ENCODE measurements at regions not wholly inside any gene's neighbourhood (a gene's known extent, or its start where the extent isn't known, plus 50 kb on each side); places are given as distances from the start of the nearest gene placed in this dataset.
"Not testable (repeated sequence)": the region's sequence is repeated elsewhere in the genome, so short reads cannot be mapped to it uniquely, and the experiment has no call there.

DNA sequence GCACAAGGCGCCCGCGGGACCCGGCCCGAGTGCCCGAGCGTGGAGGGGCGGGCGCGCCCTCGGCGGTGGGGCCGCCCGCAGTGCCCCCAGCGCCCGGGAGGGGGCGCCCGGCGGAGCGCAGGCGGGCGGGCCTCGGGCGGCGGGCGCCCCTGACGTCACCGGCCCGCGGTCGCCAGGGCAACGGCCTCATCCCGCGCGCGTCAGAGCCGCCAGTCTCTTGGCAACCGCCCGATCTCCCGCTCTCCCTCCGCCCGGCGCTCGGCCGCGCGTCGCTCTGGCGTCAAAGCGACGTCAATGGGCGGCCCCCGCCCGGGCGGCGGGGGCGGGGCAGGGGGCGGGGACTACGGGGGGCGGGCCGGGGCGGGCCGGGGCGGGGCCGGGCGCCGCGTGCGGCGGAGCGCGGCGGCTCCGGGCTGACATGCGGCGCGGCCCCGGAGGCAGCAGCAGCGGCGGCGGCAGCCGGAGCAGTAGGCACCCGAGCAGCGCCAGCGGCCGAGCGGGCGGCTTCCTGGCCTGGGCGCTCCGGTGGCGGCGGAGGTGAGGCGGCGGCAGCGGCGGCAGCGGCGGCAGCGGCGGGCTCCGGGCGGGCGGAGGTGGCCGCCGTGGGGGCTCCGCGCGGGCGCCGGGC lies 4410.6 kb upstream of the TPTE start:
- H3K36me3 ChIP-seq; DNase-seq; H3K27me3 ChIP-seq; H3K9me3 ChIP-seq; H3K27ac ChIP-seq; H3K4me1 ChIP-seq; intact Hi-C loops (cut with DNase I): not testable (repeated sequence)
- WGBS, 2 donors: no CpG with 5 or more reads among the region's 110 CpGs
- peak overlapping the region in 2 of 4 donors; percentile 34 to 47 for H3K4me3 ChIP-seq

DNA sequence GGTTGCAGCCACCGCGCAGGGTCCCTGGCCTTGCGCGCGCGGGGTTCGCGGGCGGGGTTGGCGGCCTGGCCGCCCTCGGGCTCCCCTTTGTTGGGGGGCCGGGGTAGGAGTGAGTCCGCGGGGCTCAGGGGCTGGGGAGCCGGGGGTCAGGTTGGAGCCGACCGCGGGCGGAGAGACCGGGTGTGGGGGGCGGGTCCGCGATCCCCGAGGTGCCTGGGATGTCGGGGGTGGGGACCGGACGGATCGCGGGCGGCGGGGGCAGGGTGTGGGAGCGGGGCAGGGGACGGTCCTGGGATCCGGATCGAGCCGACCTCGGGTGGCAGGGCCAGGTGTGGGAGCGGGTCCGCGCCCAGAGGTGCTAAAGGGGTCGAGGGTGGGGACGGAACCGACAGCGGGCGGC lies 4410.0 kb upstream of the TPTE start:
- peak overlapping the region in 3 of 4 donors; percentile 34 to 63 (median 47) for H3K4me3 ChIP-seq
- DNase-seq; H3K27me3 ChIP-seq; intact Hi-C loops (cut with DNase I); H3K9me3 ChIP-seq; H3K4me1 ChIP-seq; H3K36me3 ChIP-seq: not testable (repeated sequence)
- H3K27ac ChIP-seq: peak overlapping the region in 3 of 4 donors; percentile 55 to 73 (median 71)
- no CpG with 5 or more reads among the region's 46 CpGs for WGBS, 2 donors

DNA sequence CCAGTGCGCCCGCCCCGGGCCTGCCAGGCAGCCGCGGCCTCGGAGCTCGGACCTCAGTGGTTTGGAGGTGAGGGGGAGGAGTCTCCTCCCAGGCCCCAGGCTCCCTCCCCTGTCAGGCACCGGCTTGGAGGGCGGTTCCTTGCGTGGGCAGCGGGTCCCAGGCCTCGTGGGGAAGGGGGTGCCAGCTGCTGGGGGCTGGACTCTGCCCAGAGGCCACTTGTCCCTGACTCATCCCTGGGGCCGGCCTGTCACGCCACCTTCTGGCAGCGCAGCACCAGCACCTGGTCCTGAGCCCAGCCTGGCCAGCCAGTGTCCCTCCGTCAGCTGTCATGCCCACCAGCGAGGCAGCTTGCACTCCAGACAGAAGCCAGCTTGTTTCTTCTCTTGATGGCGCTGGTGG lies 4403.0 kb upstream of the TPTE start:
- H3K27me3 ChIP-seq; H3K4me3 ChIP-seq; H3K27ac ChIP-seq; H3K9me3 ChIP-seq; H3K36me3 ChIP-seq; H3K4me1 ChIP-seq; intact Hi-C loops (cut with DNase I); DNase-seq: not testable (repeated sequence)
- WGBS, 2 donors: no CpG with 5 or more reads among the region's 18 CpGs

DNA sequence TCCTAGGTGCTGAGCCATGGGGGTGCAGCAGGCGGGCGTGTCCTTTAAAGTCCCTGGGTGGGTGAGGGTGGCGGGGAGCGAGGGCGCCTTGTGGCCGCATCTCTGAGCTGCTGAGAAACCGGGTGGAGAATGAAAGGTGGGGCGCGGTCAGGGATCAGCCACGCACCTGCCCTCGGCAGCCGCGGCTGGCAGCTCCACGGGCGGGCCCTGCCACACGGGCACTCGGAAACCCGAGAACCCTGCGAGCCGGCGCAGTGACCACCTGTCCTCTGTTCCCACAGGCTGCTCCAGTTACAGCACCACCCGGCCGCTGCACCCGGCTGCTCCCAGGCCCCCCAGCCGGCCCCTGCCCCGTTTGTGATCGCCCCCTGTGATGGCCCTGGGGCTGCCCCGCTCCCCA lies 4400.5 kb upstream of the TPTE start:
- DNase-seq; H3K4me1 ChIP-seq; H3K36me3 ChIP-seq; H3K9me3 ChIP-seq; H3K27me3 ChIP-seq; H3K4me3 ChIP-seq; H3K27ac ChIP-seq; intact Hi-C loops (cut with DNase I): not testable (repeated sequence)
- WGBS, 2 donors: no CpG with 5 or more reads among the region's 28 CpGs

DNA sequence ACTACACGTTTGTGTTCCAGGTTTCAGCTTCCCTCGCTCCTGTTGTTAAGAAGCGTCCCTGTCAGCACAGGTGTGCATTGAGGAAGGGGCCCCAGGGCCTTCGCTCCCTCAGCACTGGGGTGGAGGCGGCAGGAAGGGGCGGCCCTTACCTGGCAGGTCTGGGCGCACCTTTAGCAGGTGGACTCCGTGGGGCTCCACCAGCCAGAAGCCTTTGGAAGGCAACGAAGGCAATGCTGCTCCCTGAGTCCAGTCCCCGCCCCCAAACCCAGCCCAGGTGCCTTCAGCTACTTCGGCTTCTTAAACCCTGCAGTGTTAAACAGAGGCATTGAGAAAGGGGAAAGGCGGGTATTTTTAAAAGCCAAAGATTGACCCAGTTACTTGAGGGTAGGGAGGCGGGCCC lies 4398.8 kb upstream of the TPTE start:
- H3K36me3 ChIP-seq; H3K4me3 ChIP-seq; DNase-seq; intact Hi-C loops (cut with DNase I); H3K27me3 ChIP-seq; H3K9me3 ChIP-seq; H3K4me1 ChIP-seq: not testable (repeated sequence)
- no CpG with 5 or more reads among the region's 13 CpGs for WGBS, 2 donors
- H3K27ac ChIP-seq: peak overlapping the region in 1 of 4 donors; percentile 46

DNA sequence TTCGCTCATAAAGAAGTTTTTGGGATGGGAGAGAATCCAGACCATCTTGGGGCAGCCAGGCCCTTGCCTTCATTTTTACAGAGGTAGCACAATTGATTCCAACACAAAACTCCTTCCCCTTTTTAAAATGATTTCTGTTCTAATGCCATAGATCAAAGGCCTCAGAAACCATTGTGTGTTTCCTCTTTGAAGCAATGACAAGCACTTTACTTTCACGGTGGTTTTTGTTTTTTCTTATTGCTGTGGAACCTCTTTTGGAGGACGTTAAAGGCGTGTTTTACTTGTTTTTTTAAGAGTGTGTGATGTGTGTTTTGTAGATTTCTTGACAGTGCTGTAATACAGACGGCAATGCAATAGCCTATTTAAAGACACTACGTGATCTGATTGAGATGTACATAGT lies 4398.2 kb upstream of the TPTE start:
- H3K27me3 ChIP-seq; H3K9me3 ChIP-seq; H3K27ac ChIP-seq; H3K4me3 ChIP-seq; H3K36me3 ChIP-seq; H3K4me1 ChIP-seq; intact Hi-C loops (cut with DNase I); DNase-seq: not testable (repeated sequence)
- 50% methylated on average over 2 of the region's 6 CpGs; no CpG with 5 or more reads in 1 of the 2 donors for WGBS, 2 donors

DNA sequence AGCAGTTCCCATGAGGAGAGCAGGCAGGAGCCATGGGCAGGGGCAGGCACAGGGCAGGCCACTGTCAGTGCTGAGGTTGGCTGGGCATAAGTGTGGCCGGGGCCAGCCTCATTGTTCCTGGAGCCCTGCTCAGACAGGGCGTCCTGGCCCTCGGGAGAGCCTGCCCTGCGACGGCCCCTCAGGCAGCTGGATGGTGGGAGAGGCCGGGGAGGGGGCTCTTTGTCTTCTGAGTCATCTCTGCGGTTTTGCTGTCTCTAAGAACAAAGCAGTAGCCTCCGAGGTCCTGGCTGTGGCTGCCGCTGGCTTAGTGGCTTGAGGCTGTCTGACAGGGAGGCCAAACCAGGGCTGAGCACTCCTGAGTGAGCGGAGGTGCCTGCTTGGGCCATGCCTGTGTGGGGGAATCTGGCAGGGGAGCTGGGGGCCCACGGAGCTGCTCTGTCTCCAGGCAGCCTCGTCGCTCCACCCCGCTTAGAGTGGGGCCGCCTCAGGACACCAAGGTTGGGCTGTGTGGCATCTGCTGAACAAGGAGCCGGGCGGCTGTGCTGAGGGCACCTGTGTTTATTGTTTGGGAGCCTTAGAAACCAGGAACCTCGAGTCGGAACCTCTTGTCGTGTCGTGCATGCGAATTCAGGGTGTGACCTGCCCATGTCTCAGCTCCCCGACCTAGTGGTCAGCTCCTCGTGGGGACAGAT lies 4395.7 kb upstream of the TPTE start:
- H3K9me3 ChIP-seq; H3K27me3 ChIP-seq; H3K36me3 ChIP-seq; DNase-seq; H3K4me3 ChIP-seq; H3K27ac ChIP-seq; H3K4me1 ChIP-seq; intact Hi-C loops (cut with DNase I): not testable (repeated sequence)
- 73% methylated on average over 3 of the region's 24 CpGs; no CpG with 5 or more reads in 1 of the 2 donors for WGBS, 2 donors

DNA sequence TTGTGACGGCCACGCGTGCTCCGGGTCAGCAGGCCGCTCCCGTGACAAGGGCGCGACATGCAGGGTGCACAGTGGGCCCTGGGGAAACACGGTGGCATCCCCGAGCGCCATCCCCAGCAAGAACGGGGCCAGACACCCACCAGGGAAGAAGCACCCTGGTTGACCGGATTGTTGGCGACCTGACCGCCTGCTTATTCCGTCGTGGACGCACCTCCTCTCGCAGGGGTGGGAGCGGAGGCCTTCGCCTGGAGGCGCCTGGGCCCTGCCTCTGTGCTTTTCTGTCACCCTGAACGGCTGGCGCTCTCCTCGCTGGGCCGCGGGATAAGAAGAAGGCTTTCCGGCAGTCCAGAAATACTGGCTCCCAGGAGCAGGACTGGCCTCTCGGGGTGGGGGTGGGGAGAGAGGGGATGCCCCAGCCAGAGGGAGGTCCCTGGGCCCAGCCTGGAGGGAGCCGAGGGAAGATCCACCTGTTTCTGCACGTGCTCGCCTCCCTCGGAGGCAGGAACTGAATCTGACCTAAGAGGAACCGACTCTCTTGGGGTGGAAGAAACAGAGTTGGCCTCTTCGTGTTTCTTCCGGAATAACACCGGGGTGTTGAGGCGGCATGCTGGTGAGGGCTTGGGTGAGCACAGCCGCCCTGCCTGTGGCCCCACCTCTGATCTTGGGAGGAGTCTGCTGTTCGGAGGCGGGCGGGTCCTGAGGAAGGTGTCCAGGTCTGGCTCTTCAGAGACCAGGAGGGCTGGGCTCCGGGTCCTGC lies 4394.2 kb upstream of the TPTE start:
- H3K4me1 ChIP-seq; intact Hi-C loops (cut with DNase I); DNase-seq; H3K9me3 ChIP-seq; H3K4me3 ChIP-seq; H3K36me3 ChIP-seq; H3K27me3 ChIP-seq: not testable (repeated sequence)
- H3K27ac ChIP-seq: peak overlapping the region in 2 of 4 donors; percentile 30 to 58
- WGBS, 2 donors: 58 to 86% methylated on average over 4 to 8 of the region's 43 CpGs

DNA sequence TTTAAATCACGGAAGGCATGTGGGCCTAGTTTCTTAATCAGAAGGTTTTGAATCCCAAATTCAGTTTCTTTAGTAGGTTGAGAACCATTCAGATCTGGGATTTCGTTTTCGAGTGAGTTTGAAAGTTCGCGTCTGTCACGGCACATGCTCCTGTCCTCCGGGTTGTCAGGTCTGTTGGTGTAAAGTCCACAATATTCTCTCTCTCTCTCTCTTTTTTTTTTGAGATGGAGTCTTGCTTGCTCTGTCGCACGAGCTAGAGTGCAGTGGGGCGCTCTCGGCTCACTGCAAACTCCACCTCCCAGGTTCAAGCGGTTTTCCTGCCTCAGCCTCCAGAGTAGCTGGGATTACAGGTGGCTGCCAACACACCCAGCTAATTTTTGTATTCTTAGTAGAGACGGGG lies 4390.6 kb upstream of the TPTE start:
- H3K27me3 ChIP-seq; intact Hi-C loops (cut with DNase I); H3K4me3 ChIP-seq; H3K36me3 ChIP-seq; H3K9me3 ChIP-seq; H3K27ac ChIP-seq; H3K4me1 ChIP-seq; DNase-seq: not testable (repeated sequence)
- WGBS, 2 donors: no CpG with 5 or more reads among the region's 13 CpGs

DNA sequence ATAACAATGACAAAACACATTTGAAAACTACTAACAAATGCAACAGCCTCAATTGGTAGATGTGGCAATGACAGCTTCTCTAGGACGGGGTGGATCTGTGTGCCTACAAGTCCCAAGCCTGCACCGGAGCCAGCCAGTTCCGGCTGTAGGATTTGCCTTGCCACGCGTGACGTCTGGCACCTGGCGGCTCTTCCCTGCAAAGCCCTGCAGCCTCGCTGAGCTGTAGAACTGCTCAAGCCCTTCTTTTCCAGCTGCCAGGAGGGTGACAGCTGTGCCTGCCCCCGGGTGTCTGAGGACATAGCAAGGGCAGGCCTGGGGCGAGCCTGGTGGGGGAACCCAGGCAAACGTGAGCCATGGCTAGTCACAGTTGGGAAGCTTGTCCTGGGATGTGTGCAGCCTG lies 4388.0 kb upstream of the TPTE start:
- no CpG with 5 or more reads among the region's 11 CpGs for WGBS, 2 donors
- intact Hi-C loops (cut with DNase I): not testable (repeated sequence)

DNA sequence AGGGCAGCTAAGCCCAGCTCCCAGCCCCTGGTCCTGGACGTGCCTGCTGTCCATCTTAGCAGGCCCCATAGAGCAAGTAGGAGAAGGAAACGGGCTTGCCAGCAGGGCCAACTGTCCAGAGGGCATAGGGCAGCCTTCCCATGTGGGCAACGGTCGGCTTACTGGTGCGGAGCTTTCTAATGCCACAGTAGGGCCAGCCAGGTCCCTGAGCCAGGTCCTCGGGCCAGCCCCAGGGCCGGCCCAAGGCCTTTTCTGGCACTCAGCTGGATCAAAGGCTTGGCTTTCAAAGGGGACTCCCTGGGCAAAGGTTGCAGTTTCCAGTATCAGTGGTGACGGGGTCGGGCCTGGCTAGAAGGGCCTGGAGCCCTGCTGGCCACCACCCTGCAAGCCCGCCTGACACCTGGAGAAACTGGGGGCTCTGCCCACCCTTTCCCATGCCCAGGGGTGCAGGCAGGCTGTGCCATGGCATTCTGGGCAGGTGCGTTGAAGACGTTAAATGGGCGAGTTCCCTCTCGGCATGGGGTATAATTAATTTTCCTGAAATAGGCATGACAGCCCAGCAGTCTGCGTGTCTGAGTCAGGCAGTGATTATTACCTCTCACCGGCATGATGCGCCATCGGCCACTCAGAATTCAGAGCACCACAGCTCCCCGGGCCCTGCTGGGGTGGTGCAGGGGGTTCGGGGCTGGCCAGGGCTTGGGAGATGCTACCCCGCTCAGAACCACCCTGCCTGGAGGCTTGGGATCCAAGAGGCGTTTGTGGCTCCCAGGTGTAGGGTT lies 4387.3 kb upstream of the TPTE start:
- WGBS, 2 donors: no CpG with 5 or more reads among the region's 22 CpGs
- DNase-seq; H3K27ac ChIP-seq; H3K4me1 ChIP-seq; H3K9me3 ChIP-seq; H3K27me3 ChIP-seq; H3K36me3 ChIP-seq; H3K4me3 ChIP-seq; intact Hi-C loops (cut with DNase I): not testable (repeated sequence)

More for the DNA sequence above, 4388.0 kb upstream of the TPTE start:
- not testable (repeated sequence) for H3K4me1 ChIP-seq, H3K27ac ChIP-seq, H3K36me3 ChIP-seq, H3K9me3 ChIP-seq, H3K4me3 ChIP-seq, DNase-seq, H3K27me3 ChIP-seq

DNA sequence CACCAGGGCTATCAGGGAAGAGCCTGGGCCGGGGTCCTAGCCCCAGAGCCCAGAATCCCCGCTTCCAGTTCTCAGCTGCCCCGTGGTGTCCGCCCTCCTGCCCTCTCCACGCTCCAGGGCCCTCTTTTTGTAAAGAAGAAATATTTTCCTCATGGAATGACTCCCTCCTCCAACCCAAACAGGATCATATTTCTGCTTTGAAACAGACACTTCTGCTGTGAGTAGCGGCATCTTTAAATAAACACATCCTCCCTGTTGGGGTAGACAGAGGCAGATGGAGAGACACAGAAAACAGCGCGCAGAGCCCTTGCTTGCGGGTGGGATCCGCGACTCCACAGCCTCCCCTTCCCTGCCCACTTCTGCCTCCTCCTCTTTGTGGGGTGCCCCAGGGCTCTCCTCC lies 4384.7 kb upstream of the TPTE start:
- H3K27me3 ChIP-seq: not testable (repeated sequence)

More for the DNA sequence above, 4384.7 kb upstream of the TPTE start:
- WGBS, 2 donors: no CpG with 5 or more reads among the region's 11 CpGs
- H3K4me1 ChIP-seq; H3K4me3 ChIP-seq; H3K27ac ChIP-seq; H3K9me3 ChIP-seq; DNase-seq; H3K36me3 ChIP-seq; intact Hi-C loops (cut with DNase I): not testable (repeated sequence)
